NOMO-1 treated with DMSO at 0.1 percent for 48 hours (cell line): ENCODE measurements at regions not wholly inside any gene's neighbourhood (a gene's known extent, or its start where the extent isn't known, plus 50 kb on each side); places are given as distances from the start of the nearest gene placed in this dataset.
A peak's percentile ranks its signal among the peaks of the same experiment; 100 is the strongest.
"Not testable (repeated sequence)": the region's sequence is repeated elsewhere in the genome, so short reads cannot be mapped to it uniquely, and the experiment has no call there.

ENCODE experiments used
- DNase-seq: peaks from one replicate; lab custom pipeline; 2025; ENCODE audit not compliant: unreplicated experiment; lab: John Stamatoyannopoulos, UW

DNA sequence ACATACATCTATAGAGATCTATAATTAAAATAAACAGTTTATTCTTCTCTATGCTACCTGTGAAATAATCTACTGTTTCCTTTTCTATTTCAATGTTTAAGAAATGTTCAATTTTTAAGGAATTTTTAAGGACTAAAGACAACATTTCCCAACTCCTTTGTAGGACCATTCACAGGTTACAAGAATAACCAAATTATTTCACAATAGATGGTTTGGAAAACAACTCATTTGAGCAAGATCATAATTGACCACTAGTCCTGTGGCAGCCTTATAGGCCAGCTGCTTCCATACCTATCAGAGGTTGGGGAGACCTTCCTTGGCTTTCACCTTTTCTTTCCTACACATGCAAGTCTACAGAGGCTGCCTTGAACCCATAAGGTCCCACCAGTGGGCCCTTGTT lies 193.7 kb downstream of the TTC39B start:
- DNase-seq = no peak

DNA sequence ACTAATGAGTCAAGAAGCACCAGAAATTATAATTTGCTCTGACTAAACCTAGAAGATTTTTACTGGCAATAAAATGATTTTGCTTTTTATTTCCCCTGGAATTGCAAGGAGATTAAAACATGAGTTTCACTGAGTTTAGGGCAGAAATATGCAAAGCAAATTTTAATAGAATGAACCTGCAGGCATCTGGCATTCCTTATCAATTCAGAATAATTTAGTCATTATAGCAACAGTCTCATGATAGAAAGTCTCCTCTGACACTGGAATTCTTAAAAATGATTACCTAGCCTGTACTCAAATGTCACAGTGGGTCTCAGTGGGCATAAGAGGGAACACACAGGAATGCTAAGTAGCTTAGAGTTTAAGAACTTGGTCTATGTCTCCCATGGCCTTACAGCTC lies 195.9 kb downstream of the TTC39B start:
- DNase-seq = no peak

DNA sequence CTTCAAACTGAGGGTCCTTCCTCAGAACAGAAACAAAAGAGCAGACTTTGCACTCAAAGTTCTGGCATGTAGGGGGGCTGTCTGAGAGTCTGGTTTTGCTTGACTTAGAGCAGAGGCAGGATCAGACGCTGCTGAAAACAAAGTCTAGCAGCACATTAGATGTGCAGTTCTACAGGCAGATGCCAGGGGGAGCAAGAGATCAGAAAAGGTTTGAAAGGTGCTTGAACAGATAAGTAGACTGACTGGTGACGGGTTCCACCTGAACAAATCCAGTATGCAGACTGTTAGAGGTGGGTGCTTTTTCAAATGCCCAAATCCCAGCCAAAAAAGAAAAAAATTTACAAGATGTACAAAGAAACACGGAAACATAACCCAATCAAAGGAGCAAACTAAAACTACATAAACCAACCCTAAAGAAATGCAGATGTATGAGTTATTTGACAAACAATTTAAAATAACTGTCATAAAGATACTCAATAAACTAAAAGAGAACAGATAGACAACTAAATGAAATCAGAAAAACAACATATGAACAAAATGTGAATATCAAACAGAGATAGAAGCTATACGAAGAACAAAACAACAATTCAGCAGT lies 194.7 kb upstream of the FREM1 start:
- DNase-seq = peak; percentile 13

DNA sequence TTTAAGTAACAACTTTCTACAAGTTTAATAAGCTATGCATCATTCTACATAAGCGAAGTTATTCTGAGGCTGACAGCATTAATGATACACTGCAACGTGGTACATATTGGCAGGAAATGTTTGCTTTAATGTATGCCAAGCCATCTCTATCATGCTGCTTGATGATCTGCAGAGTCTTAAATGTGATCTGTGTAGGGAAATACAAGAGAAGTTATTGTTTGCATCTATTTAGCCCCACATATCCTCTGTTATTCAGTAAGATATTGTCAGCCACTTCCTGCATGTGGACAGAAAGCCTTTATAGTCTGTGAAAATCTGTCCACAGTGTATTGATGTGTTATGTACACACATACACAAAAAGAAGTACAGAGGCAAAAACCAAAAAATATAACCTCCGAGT lies 193.1 kb upstream of the FREM1 start:
- no peak for DNase-seq

DNA sequence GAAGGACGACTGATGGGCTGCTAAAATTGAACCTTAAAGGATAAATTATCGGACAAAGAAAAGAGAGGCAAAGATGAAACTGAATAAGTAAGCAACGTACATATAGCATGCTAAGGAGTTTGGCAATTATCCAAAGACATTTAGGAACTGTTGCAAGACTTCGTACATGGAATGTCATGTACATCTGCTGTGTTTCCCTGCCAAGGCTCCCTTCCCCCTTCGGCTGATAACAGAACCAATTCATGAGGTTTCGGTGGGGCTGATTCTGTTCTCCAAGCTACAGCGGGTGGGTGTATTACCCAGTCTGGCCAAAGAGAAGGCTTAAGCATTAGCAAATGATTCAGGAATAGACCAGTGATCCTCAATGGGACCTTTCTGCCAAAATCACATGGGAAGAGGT lies 190.9 kb upstream of the FREM1 start:
- DNase-seq = no peak

DNA sequence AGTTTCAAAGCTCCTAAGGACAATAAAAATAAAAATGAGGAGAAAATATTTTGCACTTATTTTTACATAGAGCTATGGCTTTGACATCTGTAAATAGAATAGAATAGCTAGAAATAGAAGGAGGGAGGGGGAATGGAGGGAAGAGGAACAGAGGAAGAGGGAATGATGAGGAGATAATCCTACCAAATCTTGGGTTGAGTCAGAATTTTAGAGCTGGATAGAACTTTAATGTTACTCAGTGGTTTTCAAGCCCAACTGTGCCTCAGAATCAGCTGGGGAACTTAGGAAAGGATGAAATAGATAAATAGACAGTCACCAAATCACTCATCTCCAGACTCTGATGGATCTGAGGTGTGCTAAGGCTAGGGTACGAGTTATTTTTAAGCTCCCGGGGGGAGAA lies 190.3 kb upstream of the FREM1 start:
- no peak for DNase-seq

DNA sequence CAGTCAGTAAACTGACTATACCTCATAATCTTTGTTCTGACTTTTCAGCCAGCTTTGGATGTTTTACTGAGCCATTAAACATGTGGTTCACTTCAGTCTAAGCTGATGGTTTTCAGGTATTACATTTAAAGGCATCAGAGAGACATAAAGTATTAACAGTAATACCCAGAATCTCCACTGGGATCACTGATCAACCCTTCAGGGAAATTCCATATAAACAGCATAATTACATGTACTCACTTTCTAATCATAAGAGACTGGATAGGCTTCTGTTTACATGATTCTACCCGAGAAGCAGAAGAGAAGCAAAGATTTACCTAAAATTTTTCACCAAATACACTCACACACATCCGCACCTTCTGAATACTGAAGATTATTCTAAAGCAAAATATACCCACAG lies 186.7 kb upstream of the FREM1 start:
- no peak for DNase-seq

DNA sequence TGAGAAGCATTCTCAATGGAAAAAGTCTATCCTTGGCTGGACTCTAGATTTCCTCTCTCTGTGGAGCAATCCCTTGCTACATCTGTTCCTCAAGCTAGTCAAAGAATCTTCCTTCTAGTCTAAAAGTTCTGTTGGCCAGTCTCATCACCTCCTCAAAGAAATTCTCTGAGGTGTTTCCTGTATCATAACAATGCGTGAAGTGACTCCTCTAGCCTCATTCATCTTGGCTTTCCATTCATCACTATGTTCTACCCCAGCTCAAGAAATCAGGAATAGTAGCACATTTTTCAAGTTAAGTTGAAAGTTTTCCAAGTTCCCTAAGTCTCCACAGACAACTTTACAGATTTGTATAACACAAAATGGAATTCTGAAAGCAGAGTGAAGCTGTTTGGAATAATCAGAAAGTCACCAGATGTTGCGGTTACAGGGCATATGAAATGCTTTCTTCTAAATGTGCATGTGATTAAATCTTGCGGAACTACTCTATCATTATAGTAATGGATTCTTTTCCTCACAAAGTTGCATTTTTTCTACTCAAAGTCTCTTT lies 176.6 kb upstream of the FREM1 start:
- no peak for DNase-seq

DNA sequence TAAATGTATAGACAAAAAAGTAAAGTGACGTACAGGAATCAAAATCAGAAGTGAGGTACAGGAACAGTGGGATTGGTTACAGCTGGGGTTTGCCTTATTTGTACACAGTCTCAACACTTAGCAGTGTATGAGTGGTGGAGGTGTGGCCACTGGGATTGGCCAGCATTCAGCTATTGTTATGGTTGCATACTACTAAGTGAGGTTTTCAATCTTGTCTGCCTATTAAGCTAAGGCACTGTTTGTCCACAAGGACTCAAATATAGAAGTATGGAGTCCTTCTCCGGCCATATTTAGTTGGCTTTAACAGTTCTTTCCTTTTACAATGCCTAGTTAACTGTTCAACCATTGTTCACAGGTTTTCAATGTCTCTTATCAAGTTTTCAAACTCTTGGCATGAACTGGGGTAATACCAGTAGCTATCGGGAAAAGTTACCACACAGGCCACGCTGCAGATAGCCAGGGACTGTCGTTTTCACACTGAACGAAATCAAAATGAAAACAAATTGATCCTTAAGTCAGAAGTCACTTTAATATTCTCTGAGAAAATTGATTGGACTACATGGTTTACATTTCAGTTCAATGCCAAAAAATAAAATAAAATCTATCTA lies 176.0 kb upstream of the FREM1 start:
- DNase-seq = no peak

DNA sequence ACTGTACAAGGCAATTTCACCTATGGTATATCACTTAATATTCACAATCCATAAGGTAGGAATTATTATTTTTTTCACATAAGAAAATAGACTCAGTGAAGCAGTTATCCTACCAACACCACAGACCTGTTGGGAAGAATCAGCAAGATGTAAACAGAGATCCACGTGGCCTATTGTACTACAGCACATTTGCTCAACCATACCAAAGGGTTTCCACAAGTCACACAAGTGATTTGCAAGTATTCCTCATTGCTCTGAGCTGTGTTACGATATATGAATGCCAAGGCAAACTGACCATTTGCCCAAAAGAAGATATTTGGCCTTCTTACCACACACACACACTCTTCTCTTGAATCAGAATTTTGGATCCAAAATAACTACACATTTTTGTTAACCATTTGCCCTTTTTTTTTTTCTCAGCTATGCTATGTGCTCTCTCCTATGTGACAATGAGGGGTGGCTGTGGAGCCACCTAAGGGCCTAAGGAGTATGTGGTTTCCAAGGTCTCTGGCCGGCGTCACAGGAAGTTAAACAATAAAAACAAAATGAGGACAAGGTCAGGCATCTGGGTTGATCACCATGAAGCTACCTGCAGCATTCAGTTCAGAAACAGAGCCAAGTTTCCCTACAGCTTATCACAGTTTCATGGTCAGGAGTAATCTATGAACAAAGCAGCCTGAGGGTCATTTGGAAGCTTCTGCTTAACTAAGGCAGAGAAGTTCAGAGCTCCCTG lies 171.0 kb upstream of the FREM1 start:
- no peak for DNase-seq

DNA sequence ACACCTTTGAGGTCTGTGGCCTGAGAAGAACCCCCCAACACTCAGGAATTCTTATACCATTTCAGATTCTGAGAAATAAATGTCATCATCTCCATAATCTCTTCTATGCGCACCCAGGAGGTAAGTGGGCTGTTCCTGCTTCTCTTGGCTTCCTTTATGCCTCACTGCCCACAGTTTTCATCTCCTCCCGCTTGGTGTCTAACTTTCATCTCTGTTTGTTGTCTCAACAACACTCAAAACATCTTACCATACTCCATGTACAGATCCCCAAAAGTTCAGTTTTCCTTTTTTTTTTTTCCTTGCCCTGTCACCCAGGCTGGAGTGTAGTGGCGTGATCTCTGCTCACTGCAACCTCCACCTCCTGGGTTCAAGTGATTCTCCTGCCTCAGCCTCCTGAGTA lies 170.2 kb upstream of the FREM1 start:
- no peak for DNase-seq

DNA sequence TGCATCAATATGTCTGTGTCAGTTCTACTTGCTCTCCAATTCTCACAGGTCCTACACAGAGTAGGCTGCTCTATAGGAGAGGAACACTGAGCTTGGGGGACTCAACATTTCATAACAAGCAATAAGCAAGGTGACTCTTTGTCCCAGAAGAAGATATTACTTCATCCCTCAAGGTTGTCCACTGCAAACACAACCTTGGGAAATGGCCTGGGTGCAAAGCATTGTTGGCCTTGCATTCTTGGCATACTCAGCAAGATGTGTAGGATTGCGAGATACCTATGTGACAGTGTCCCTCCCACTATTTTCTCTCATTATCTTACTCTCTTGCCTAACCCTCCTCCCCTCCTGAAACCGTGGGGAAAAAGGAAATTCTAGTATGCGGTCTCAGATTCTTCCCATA lies 169.8 kb upstream of the FREM1 start:
- DNase-seq = no peak

DNA sequence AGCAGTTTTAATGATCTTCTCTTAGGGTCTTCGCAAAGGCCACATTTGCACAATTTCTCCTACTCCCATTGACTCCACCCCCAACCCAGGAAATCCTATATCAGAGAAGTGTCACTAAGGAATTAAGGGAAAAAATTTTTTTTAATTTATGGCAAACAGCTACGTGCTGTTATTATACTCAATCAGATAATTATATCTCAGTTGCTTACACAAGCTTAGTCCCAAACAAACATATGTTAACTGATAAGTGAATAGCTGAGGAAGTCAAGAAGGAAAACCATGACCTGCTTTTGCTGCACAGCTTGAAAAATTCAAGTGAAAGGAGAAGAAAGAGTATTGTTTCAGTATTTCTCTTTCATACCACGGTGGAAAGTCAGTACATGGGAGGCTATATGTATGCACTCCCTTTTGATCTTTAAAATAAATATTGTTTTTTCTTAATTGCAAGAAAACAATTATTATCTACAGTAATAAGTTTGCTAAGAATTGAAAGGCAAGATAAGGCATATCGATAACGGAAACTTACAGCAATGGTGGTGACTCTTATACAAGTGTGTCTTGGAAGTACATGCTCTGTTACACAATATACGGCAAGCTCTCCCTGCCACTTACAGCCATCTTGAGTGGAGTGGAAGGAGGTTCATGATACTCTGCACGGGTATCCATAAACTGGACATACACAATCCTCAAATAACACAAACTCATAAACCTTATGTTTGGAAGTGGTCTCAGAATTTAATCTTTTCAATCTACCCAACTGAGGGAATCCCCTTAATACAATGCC lies 167.9 kb upstream of the FREM1 start:
- no peak for DNase-seq

DNA sequence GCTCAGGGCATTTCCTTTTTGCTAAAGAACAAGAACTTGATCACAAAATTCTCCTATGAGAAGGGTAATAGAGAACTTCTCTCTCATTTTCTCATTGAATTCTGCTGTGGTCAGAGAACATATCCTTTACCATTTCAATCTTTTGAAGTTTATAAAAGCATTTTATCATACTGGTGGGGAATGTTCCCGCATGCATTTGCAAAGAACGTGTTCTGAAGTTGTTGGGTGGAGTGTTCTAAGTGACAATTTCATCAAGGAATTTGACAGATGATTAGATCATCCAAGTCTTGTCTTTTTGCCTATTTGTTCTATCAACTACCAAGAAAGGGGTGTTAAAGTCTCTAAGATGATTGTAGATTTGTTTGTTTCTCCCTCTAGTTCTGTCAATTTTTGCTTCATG lies 163.4 kb upstream of the FREM1 start:
- no peak for DNase-seq

DNA sequence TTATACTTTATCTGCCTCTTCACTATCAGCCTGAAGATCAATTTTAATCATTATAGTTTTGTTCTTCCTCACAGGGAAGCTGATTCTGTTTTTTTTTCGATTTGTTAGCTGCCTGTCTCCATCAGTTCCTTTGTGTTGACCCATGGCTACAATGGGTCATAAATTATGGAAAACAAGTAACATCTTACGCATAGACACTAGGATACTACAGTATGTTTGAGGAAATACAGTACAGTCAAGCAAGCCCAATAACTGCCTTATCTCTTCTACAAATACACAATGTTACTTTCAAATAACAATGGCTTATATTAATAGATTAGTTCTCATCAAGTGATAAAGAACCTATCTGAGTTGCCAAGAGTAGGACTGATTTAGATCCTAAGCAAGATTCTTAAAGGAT lies 160.5 kb upstream of the FREM1 start:
- DNase-seq = no peak

DNA sequence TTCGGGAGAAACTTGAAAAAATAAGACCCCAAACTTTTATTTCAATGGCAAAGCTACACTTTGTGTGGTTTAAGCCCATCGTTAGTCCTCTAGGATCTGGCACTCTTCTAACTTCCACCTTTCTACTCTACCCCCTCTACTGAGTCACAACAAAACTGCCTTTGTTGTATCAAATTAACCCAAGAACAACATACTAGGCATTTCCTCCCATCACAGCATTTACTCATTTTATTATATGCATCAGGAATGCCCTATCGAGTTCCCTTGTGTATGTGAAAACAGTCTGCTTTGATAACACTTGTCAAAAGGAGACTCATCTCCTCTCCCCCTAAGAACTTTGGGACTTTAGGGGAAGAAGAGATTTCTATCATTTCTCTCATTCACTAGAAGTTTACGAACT lies 158.9 kb upstream of the FREM1 start:
- DNase-seq = no peak

DNA sequence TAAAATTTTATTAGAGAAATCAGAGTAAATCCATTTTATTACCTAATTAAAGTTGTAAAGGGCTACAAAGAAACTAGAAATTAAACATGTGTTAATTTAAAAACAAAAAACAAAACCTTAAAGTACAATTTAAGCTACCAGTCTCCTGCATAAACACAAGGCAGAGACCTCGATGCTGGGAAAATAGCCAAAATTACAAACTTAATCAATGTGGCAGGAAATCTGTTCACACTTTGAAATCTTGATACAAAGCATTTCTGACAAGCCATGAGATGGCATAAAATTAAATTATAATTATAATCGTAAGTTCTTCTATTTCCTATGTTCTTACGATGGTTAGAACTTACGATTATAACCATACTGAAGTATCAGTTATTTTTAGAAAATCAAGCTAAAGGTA lies 158.0 kb upstream of the FREM1 start:
- no peak for DNase-seq

DNA sequence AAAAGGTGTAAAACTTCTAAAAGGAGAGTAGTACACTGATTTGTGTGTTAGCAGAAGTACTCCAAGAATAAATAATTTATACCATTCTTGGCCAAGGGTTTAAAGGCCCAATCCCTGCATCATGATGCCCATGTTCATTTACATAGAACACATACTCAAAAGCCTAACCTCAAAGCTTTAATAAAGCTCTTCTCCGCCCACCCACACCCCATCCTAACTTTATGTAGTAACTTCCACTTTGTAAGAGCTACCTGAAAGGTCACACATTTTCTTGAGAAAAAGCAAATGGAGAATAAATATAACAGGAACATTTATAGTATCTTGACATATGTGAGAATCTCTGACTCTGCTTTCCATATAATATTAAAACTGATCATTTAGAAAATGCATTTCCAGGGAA lies 148.8 kb upstream of the FREM1 start:
- DNase-seq = no peak

DNA sequence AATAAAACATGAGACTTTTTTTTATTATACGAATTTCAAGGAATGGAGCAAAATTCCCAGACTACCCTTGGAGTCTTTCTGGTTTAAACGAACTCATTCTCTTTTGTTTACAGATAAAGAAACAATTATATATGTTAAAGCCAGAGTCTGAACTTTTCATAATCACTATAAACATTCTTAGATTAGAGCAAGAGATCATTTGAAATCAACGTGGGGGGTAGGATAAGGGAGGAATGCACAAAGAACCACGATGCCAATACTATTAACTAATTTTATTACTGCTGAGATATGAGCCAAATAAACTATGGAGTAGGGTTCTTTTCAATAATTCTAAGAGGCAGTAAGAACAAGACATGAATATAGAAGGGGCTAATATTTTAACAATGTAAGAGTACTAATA lies 148.0 kb upstream of the FREM1 start:
- no peak for DNase-seq

DNA sequence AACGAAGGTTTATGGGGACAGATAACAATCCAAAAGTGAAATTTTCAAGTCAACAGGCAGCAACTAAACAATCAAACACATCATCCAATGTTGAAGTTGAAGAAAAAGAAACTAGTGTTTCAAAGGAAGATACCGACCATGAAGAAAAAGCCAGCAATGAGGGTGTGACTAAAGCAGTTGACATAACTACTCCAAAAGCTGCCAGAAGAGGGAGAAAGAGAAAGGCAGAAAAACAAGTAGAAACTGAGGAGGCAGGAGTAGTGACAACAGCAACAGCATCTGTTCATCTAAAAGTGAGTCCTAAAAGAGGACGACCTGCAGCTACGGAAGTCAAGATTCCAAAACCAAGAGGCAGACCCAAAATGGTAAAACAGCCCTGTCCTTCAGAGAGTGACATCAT lies 145.1 kb upstream of the FREM1 start:
- DNase-seq = not testable (repeated sequence)

DNA sequence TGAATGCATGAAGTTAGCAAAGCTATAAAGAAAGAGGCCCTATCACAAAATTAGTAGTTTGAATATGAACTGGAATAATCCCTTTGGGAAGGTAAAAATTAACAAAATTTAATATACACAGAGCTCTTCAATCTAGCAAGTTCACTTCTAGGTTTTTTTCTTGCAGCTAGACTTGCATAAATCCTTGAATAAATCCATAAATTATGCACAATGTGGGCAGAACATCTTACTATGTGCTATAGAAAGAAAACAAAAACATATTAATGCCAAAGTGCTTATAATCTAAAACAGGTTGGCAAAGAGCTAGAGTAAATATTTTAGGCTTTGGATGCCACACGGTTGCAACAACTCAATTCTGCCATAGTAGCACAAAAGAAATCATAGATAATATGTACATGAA lies 138.5 kb upstream of the FREM1 start:
- DNase-seq = no peak
